NCI-H2227 (cell line): ENCODE measurements at regions not wholly inside any gene's neighbourhood (a gene's known extent, or its start where the extent isn't known, plus 50 kb on each side); places are given as distances from the start of the nearest gene placed in this dataset.

Experiments used
- DNase-seq: peaks from one replicate; lab custom pipeline; 2025; ENCODE audit not compliant: unreplicated experiment; lab: John Stamatoyannopoulos, UW

DNA sequence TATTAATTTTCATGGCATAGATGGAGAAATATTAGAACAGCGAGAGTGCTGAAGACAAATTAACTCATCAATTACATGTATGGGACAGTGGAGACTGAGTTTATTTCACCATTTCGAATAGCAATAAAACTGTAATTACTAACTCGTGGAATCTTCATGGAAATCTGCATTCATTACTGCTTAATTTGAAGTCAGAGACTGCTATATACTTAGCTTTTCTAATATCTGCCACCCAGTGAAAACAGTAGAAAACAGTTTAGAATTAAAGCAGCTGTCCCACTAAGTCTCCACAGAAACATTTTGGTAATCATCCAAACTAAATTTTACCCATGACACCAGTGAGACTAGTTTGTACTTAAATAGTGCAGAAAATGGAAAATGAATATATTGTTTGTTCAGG, 56.8 kb downstream of the IZUMO3 start:
- DNase-seq, result no peak

DNA sequence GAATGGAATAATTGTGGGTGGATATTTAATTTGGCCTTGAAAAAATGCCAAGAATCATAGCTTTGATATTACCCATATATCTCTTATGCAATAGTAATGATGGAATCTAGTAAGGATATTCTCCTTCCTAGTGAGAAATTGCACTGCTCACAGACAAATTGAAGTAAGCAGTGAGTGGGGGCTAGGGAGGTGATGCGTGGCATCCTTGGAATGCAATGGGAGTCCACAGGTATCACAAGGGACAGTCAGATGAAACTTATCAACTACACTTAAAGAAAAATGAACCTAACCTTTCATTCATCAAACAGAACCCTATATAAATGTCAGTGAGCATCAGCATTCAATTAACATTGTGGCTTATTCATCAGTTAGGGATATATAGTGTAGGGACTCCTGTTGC, 57.8 kb downstream of the IZUMO3 start:
- DNase-seq, result no peak

DNA sequence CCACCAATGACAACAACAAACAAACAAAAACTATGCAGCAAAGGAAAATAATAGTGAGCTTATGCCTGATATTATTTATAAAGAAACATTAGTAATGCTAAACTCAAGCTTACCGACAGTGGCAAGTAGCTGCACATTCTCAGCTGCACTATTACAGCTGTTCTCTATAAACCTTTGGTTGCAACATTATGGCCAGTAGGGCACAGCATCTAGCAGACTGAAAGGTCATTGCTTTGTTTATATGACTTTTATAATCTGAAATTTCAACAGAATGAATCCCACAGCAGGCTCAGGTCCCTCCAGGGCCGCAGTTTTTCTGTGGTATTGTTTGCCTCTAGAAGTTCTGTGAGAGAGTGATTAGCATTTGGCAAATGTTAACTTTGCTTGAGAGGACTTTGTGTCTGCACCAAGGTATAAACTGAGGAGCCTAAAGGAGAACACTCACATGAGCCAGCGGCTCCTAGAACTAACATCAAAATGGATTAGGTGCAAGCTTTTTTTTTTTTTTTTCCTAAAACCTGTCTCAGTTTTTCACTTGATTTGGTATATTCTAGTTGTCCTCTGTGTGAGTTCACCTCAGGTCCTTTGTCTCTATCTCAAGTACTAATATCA, 58.3 kb downstream of the IZUMO3 start:
- no peak for DNase-seq

GRCh38 chr9:24479361-24480059, 66.2 kb downstream of the IZUMO3 start:
- DNase-seq, result no peak

DNA sequence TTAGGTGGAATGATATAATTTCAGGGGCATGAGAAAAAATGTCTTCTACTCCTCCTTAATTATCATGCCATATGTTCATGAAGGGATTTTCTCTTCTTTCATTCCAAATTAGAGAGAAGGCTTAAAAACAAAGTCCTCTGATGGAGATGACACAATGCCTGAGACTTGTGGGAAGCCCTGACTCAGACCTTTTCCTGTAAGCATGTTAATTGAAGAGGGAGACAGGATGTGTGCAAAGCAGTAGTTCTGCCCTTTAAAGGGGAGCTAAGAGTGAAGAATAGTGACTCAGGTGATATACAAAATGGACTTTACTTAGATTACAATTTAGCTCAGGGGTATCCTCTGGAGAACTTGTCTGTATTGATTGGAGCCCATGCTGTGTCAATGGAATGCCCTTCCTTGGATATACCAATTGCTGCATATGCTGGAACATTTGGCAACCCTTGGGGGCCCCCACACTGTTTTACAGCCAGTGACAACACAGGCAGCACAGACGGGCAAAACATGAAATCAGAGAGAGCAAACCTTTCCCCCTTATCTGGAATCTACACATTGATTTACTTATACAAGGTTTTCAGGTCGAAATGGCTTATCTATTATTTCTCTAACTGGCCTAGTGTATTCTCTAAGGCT, 81.3 kb downstream of the IZUMO3 start:
- no peak for DNase-seq

GRCh38 chr9:24462951-24463350, 82.7 kb downstream of the IZUMO3 start:
- DNase-seq, result no peak

GRCh38 chr9:24460781-24461180, 84.9 kb downstream of the IZUMO3 start:
- DNase-seq, result no peak

GRCh38 chr9:24459953-24460352, 85.7 kb downstream of the IZUMO3 start:
- no peak for DNase-seq

DNA sequence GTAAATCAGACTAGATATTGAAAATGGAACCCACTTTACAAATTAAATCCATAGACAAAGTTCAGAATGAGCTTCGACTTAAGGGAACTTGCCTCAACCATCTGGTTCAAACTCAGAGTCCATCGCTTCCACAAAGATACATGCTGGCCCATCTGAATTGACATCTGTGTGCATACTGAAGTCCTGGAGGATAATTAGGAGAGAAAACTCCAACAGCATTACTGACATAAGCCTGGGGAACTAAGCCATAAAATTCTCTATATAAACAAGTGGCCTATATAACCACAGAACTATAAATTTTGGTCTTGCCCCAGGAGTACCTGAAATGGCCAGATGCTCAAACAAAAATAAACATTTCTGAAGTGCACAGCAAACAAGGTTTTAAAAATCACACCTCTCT, 94.4 kb downstream of the IZUMO3 start:
- DNase-seq, result no peak

DNA sequence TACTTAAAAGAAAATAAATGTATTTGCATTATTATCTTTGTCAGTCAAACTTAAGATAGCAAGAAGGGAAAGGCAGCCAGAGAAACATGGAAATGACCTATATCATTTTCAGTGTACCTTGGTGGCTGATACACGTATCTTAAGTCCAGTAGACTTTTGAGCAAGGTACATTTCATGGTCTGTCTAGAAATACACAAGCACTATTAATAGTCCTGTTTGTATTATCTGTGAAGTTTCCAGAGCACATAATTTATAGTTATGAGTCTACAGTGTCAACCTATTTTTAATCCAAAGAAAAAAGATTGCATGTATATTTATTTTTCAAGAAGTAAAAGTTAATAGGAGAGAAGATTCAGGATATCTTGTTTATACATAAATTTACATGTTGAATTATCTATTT, 95.7 kb downstream of the IZUMO3 start:
- DNase-seq, result no peak

DNA sequence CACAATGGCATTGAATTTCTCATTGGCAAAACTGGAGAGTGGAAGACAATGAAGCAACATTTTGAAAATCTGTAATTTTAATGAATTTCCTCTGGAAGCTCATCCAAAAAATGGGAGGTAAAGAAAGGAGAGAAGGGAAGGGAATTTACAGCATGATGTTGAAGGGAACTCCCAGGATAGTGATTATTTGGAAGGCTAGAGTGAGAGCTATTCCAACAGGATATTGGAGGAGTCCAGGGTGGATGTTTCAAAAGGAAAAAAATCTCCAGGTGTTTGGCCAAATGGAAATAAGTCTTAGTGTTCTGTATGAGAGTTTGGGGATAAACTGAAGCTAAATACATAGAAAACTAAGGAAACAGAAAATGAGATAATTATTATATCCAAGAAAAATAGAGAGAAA, 106.2 kb downstream of the IZUMO3 start:
- DNase-seq, result no peak

GRCh38 chr9:24438876-24439275, 106.8 kb downstream of the IZUMO3 start:
- no peak for DNase-seq

GRCh38 chr9:24436761-24437160, 108.9 kb downstream of the IZUMO3 start:
- DNase-seq, result no peak

- DNase-seq, result no peak
Measured at GRCh38 chr9:24434183-24434582, 111.5 kb downstream of the IZUMO3 start.

GRCh38 chr9:24416136-24416535, 129.6 kb downstream of the IZUMO3 start:
- no peak for DNase-seq

- DNase-seq, result no peak
Measured at GRCh38 chr9:24413651-24414050, 132.0 kb downstream of the IZUMO3 start.

DNA sequence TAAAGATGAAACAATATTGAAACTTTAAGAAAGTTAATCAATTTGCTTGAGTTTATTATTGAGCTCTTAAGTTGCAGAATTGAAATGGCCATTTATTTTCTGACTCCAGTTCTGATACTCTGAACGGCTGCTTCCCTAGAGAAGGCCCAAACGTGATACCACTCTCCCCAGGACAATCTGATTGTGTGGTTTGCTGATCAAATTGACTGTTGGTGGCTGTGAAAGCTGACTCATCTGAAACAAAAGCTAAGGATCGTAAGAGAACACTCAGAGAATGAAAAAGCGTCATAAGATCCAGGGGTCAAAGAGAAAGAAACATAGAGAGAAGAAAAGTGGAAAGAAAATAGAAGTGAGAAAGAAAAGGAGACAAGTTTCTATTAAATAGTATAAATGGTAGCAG, 147.2 kb downstream of the IZUMO3 start:
- DNase-seq, result no peak

DNA sequence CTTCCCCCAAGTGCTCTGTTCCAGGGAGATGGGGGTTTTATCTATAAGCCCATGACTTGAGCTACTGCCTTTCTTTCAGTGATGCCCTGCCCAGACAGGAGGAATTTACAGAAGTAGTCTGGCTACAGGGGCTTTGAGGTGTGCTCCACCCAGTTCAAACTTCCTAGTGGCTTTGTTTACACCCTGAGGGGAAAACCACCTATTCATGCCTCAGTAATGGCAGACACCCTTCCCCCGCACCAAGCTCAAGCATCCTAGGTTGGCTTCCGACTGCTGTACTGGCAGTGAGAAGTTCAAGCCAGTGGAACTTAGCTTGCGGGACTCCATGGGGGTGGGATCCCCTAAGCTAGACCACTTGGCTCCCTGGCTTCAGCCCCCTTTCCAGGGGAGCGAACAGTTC, 154.6 kb downstream of the IZUMO3 start:
- no peak for DNase-seq

DNA sequence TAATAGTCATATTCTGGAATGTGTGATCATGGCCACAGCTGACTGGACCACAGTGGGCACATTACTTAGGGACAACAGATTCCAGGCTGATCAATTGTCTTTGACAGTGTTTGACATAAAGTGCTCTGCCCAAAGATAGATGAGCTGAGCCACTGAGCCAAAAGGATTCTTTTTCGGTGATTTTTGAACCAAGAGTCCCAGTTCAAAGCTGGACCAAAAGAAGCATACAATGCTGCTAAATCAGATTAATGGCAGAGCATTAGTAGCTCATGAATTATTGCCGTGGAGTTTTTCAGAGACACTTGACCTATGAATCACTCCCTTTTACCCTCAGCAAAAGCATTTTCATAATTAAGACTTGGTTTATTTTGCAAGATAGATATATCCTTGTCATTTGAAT, 160.6 kb downstream of the IZUMO3 start:
- DNase-seq, result no peak

GRCh38 chr9:24382566-24382965, 163.1 kb downstream of the IZUMO3 start:
- DNase-seq, result no peak

DNA sequence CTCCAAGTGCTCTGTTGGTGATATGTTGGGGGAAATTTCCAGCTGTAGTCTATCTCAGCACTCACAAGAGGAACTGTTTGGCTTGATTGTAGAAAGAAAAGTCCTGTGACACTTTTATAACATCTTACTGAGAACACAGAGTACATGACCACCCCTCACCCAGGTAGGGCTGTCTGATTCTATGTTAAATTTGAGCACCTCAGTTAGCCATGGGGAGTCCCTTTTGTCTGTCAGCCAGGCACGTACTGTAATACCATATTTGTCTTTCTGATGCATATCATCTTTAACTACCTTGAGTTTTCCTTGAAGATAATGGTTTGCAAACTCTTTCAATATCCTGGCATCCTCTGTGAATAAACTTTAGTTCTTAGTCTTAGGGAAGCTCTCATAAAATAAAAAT, 164.5 kb downstream of the IZUMO3 start:
- DNase-seq, result no peak

GRCh38 chr9:24359046-24359445, 186.7 kb downstream of the IZUMO3 start:
- no peak for DNase-seq

DNA sequence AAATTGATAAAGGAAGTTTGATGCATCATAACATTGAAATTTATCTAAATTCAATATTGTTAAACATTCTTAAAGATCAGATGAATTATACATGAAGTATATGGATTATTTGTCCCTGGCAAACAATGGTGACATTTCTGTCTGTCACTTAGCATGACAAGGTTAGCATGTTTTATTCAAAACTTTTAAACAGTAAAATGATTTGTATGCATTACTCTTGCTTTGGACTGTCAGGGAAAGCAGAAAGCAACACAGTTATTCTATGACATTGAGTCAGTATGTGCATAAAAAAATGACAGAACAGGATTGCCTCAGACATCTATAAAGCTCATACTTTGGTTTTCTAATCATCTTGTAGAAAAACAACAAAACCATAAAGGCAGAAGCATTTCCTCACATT, 193.7 kb downstream of the IZUMO3 start:
- no peak for DNase-seq
